T follicular helper cell (primary cell): ENCODE measurements at regions not wholly inside any gene's neighbourhood (a gene's known extent, or its start where the extent isn't known, plus 50 kb on each side); places are given as distances from the start of the nearest gene placed in this dataset.
"Not testable (repeated sequence)": the region's sequence is repeated elsewhere in the genome, so short reads cannot be mapped to it uniquely, and the experiment has no call there.

ENCODE experiments used
- DNase-seq: peaks from one replicate; pipeline ENCODE4 v3.0.0-alpha.2; 2020; ENCODE audit warnings: low read depth

DNA sequence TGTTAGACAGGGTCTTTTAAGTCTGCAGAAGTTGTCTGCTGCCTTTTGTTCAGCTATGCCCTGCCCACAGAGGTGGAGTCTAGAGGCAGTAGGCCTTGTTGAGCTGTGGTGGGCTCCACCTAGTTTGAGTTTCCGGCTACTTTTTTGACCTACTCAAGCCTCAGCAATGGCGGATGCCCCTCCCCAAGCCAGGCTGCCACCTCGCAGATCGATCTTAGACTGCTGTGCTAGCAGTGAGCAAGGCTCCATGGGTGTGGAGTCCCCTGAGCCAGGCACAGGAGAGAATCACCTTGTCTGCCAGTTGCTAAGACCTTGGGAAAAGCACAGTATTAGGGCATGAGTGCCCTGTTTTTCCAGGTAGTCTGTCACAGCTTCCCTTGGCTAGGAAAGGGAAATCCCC lies 664.6 kb upstream of the DPPA4 start:
- not testable (repeated sequence) for DNase-seq

DNA sequence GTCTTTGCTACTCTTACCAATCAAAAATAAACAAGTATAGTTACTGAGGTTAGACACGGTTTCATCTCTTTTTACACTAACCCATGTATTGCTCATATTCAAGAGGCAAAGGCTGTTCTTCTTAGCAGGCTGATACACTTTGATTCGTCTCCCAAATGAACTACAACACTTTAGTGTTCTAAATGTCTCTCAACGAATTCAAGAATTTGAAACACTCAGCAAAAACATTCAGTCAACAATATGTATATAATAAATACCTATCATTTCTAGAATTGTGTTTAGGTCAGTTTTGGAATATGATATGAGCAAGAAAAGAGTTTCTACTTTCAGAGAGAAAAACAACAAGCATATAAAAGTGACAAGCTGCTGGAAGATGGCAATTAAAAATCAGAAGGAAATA lies 669.6 kb upstream of the DPPA4 start:
- no peak for DNase-seq

DNA sequence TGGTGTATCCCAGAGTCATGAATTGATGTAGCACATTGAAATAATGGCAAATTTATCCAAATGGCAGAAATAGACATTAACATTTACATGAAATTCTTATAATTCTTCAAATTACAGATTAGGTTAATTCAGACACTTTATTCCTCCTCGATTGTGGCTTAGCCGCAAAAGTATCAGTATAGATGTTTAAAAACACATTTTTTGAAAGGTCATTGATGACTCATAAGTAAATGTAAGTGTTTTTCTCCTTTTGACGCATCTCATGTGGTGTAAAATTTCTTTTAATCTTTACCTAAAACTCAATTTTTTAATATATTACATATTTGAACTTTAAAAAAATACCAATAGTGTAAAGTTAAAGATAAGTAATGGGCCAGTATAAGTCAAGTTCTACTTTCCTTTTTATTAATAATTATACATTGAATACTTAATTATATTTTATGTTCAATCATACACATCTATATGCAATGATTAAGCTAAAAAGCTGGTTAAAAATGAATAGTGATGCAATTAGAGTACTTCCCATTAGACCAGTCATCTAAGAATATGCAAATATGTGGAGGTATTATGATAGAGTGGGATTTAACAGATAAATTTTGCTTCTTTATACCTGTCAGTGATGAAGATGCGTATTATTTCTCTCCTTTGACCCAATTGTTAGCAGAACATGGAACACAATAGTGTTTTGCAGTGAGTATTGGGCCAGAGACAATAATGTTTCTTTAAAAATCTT lies 678.1 kb upstream of the DPPA4 start:
- DNase-seq, result no peak

DNA sequence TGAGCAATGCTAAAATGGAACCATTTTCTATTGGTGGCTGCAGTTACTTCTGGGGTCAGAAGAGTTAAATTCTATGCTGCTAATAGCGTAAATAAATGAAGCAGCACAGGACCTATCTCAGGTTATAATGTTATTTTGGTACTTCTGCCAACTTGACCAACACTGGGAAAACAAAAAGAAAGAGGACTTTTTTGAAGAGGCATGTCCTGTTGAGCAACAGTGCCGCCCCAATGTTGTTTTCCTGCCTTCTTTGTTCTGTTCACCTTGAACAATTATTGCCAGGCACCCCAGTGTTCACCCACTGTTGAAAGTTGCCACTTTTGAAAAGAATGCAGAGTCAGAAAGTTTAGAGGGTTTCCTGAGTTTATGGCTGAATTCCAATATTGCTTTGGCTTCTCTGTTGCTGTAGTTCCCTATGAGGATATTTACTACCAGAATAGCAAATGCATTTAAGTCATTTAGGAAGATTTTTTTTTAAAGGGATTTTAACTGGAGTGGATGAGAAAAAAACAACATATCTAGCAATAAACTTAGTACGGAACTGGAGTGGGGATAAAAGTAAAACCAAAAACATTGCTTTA lies 679.0 kb upstream of the DPPA4 start:
- no peak for DNase-seq

DNA sequence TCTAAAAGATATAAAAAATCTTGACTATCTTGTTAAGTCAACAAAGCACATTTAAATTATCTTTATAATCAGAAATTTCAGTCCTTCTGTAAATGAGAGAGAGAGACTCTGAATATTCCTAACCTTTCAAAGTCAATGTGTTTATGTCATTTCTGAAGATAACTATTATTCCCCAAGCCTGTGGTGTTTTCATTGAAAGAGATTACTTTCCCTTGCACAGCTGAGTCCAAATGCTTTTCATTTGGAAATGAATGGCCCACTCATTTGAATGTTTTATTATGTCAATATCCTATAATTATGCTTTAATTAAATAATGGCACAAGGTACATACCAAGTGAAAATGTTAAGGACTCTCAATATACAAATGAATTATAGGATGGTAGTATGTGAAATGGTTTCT lies 680.0 kb upstream of the DPPA4 start:
- no peak for DNase-seq

DNA sequence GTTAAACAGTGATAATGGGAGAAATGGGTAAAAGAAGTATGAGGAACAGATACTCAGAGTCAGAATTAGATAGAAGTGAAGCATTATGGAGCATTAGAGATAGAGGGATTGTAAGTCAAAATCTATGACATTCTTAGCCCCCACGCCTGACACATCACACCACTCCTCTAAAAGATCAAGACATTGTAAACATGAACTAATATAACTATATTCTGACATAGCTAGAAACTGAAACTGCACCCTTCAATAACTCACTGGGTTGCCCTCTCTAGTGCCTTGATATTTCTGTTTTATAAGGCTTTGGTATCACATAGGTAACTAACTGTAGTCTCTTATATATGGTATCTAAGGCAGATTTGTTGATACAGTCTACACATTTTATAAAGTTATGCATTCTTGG lies 684.3 kb upstream of the DPPA4 start:
- DNase-seq, result no peak

DNA sequence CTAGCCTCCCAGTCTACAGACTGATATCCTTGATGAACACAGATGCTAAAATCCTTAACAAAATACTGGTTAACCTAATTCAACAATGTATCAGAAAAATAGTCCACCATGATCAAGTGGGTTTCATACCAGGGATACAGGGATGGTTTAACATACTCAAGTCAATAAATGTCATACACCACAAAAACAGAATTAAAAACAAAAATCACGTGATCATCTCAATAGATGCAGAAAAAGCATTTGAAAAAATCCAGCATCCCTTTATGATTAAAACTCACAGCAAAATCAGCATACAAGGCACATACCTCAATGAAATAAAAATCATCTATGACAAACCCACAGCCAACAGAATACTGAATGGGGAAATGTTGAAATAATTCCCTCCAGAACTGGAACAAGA lies 685.7 kb upstream of the DPPA4 start:
- not testable (repeated sequence) for DNase-seq

DNA sequence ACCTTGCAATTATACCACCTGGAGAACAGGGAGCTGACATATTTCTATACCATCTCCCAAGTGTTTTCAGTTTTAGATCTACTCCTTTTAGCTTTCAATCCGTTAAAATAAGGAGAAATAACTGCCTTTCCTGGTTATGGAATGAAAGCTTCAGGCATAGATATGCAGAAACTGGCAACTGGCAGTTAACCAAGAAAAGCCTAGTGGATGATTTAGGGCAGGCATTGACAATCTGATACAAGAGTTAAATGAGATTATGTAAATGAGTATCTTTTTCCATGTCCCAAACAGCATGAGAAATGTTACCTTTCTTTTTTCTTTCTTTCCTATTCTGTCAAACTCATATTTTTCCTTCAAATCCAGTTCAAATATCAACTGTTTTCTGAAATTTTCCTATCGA lies 689.1 kb upstream of the DPPA4 start:
- no peak for DNase-seq

DNA sequence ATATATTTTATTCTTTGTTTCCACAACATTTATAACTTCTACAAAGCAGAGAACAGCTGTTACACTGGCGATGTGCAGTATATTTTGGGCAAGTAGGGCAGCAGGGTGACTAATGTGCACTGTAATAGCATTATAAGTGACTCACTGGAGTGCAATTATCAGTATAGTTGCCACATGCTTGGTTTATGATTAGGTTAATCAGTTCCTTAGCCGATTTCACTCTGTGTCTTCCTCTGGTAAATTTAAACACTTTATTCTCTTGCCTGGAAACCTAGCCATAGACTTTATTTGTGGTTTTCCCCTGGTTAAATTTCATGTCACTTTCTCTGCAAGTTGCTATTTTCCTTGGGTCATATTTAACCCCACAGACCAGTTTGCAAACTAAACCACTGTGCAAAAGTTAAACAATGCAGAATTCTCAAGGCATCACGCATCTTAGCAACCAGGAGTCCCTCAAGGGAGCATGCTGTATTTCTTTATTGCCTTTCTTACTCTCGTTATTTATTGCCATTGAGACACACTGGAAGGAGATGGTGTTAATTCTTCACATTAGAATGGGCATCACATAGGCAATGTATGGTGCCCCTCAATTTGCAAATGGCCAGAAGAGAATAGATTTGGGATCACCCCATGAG lies 690.2 kb upstream of the DPPA4 start:
- DNase-seq, result no peak

DNA sequence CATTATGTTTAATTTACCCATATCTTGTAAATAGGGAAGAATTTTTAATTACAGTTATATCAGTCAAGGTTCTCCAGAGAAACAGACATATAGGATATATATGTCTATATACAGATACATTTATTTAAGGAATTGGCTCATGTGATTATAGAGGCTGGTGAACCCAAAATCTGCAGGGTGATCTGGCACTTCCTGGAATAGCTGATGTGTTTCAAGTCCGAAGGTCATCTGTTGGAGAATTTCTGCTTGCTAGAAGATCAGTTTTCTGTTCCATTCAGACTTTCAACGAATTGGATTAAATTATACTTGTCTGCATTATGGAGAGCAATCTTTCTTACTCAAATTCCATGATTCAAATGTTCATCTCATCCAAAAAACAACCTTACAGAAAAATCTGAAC lies 694.6 kb upstream of the DPPA4 start:
- no peak for DNase-seq

DNA sequence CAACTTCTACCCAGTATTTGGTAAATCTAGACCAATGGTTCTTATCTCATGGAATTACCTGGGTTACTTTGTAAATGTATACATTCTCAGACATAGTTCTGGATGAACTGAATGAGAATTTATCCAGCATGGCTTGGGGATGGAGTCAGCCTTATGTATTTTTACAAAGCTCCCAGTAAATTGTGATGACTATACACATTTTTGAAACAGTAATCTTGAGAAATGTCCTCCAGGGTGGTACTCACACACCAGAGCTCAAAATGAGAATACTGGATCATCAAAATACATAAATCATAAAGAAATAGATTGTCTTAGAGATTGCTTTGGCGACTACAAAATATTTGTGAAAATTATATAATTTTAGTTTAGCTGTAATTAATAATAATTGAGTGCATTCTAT lies 722.1 kb upstream of the DPPA4 start:
- no peak for DNase-seq

DNA sequence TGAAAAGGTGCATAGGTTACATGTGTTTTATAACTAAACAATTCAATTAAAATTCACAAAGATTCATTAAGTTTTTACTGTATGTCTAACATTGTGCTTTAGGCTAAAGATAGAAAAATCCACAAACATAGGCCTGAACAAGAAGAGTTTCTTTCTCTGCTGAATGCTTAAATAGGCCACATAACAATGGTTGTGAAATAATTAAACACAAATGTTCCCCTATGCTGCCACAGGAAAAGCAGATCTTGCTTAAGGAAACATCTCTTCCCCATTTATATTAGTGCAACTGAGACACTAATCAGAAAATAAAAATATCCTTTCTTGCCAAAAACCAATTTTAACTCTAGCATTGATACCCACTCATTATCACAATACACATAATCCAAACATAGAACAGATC lies 725.4 kb upstream of the DPPA4 start:
- DNase-seq, result no peak

DNA sequence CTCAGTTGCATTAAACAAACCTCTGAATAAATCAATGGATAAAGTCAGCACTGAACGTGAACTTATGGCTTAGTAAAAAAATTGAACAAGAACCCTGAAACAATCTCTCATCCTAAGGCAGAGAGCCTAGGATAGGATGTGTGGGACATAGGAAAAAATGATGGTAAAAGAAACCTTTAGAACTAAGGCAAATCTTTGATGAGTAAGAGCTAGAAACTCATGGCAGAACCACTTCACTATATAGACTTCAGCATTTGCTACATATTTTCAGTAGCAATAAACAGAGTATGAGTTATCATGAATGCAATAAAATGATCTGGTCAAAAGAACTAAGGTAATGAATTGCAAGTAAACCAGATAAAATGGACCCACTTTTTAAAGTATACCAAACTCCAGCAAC lies 725.8 kb upstream of the DPPA4 start:
- no peak for DNase-seq

DNA sequence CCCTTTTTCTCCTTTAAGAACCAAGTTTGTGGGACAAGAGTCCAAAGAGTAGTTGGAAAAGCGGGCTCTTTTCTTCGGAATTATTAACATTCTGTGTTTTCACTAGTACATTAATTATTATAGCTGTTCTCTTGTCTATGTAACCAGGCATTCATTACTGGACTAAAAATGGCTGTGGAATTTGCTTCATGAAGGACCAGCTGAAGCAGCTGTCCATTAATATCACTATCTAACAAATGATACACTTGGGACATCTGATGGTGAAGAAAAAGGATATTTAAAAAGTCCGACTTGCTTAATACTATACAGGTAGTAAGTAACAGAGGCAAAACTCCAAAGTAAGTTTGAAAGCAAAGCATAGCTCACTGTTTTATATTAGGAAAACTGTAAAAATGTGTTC lies 728.9 kb upstream of the DPPA4 start:
- DNase-seq, result no peak

DNA sequence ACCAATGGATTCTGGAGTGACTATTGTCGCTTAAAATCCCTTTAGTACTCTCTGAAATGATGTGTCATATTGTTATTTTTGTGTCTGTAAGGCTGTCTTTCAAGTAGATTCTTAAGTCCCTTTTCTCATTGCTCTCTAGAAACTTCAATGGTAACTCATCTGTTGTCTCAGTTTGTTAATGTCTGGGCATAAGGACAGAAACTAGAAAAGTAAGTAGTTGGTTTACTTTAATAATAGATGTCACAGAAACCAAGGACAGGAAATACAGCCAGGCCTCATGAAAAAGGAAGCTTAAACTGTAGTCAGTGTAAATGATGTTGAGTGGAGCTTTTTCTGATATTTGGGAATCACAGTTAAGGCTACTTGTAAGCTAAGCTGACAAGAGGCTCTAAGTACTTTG lies 730.2 kb upstream of the DPPA4 start:
- DNase-seq, result no peak

DNA sequence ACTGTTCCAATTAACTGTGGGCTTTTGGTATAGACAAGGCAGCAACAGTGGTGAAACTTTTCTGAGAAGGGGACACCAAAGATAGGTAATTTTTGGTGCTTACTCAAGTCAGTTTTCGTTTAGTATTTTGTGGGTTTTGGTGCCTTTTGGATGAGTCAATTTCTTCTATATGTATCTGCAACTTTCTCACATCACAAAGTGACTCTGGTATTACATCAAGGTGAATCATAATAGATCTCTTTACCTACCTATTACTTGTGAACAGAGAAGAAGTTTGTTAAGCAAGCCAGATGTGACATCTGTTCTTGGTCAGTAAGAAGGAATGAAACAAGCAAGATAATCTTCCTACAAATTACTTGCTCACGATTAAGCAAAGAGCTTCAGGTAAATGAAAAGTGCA lies 732.4 kb upstream of the DPPA4 start:
- no peak for DNase-seq

DNA sequence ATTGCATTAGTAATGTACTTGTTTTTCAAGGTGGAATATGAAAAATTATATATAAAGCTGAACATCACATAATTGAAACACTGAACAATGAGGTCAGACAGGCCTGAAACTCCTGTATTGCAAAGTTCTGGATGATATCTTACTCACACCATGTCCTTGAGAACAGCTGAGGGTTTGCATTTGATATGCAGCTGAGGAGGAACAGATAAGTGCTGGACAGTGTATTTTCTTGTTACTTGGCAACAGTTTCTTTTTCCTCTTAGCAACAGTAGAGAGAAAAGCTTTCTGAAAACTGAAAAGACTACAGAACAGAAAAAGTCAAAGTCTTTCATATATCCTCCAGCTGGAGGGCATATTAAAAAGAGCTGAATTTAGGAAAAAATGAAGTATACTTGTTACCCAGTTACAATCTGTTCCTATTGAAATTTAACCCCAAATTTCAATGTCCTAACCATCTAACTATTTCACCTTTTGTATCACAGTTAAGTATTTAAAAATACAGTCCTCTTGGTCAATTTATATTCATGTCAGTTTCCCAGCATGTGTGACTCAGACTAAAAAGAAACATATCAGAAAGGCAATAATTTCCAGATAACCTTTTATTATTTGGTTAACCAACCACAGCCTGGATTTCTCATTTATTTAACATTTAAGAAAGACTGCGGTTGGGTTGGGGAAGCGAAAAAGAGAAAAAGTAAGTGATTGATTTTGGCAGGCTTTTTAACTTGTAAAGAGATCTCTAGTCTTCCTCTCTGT lies 733.0 kb upstream of the DPPA4 start:
- no peak for DNase-seq

DNA sequence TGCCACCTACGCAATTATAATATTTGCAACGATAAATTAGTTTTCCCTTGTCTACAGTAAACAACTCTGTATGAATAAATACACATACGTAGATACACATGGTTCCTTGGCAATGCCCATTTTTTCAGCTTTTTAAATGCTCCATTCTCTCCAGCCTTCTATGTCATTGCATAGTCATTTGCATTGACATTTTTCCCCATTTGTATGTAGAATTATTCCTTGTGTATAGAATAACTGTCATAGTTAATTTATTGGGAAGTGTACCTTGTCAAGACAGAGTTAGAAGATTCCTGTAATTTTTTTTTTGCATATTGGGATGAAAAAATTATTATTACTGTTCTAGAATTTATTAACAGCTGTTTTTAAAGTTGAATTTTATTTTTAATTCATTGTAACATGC lies 736.7 kb upstream of the DPPA4 start:
- DNase-seq, result no peak

DNA sequence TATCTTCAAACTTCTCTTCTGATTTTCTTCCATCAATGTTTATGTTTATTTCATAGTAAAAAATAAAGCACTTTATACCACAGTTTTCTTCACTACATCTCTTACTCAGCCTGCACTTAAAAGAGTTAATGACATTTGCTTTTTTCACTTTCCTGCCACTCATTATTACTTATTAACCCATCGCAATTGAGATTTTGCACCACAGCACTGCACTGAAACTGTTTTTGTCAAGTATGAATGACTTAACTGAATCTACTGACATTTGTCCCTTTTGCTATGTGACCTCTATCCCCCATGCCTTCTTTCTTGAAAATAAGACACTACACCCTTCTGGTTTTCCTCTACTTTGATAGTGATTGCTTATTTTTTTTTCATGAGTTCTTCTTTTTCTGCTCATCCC lies 739.7 kb upstream of the DPPA4 start:
- no peak for DNase-seq

DNA sequence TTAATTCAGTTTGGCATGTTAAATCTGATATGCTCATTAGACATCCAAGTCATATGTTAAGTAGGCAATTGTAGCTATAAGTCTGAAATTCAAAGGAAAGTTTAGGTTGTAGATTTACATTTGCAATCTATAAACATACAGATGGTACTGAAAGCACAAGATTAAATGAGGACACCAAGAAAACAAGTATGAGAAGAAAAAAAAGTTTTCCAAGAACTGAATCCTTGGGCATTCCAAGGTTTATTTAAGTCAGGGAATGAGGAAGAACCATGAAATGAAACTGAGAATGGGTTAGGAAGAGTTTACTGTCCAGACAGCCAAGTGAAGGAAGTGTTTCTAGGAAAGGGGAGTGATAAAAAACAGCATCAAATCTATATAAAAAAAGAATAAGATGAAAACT lies 756.1 kb upstream of the DPPA4 start:
- no peak for DNase-seq

DNA sequence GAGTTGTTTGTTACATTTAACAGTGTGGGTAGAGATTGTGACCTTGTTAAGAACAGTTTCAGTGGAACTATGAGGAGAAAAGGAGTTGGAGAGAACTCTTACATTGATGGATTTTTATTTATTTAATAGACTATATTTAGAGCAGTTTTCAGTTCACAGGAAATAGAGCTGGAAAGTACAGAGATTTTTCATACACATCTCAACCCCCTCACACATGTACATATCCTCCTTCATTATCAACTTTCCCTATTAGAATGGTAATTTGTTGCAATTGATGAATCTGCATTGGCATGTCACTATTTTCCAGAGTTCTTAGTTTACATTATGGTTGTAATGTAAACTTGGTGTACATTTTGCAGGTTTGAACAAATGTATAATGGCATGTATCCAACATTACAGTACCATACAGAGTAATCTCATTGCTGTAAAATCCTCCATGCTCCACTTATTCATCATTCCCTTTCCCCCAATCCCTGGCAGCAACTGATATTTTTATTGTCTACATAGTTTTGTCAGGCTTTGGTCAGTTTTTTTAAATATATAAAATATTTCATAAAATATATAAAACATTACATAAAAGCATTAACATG lies 756.6 kb upstream of the DPPA4 start:
- DNase-seq, result no peak

DNA sequence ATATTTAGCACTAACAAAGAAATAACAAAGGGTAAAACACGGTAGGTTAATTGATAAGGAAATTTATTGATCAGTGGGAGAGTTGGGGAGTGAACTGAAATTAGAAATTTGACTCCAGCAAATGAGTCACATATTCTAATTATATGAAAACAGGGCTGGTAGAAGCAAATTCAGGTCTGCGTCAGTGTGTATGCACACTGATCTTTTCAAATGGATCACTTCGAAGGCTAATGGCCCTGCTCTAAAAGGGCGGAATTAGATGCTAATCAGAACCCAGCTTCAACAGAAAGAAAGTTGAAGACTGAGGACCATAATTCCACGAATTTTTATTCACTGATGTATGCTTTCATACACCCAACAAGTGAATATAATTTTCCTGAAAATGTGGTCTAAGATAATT lies 762.4 kb upstream of the DPPA4 start:
- DNase-seq, result no peak

DNA sequence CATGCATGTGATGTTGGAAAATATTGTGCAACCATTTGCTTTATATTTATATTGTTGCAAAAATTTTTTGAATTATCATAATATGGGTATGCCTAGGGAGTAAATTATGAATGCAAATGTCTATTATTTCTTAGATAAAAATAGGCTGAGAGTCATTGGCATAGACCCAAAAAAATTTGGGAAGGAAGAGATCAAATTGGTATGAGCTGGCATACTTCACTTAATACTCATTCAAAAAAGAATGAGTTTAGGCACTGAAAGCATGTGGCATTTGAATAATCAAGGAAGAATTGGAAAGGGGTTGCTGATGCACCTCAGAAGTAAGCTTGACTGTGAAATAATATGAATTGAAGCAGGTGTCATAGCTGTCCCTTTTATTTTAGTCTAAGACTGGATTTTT lies 764.0 kb upstream of the DPPA4 start:
- no peak for DNase-seq
